Hematopoietic multipotent progenitor cell treated with erythropoietin and hydrocortisone succinate and interleukin-3 and kit ligand, for 15 days (in vitro differentiated cells): ENCODE measurements at regions not wholly inside any gene's neighbourhood (a gene's known extent, or its start where the extent isn't known, plus 50 kb on each side); places are given as distances from the start of the nearest gene placed in this dataset.
A peak's percentile ranks its signal among the peaks of the same experiment; 100 is the strongest.

Experiments used
- DNase-seq: peaks from one replicate; pipeline ENCODE4 v3.0.0-alpha.2; 2015; ENCODE audit warnings: low spot score

GRCh38 chr9:108239696-108240321 lies 616.0 kb downstream of the ACTL7B start:
- no peak for DNase-seq

DNA sequence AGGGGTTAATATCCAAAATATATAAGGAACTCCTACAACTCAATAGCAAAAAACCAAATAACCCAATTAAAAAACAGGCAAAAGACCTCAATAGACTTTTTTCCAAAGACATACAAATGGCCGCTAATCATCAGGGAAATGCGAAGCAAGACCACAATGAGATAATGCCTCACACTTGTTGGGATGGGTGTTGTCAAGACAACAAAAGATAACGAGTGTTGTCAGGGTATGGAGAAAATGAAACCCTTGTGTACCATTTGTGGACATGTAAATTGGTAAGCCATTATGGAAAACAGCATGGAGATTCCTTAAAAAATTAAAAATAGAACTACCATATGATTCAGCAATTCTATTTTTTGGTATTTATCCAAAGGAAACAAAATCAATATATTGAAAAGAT lies 620.2 kb downstream of the ACTL7B start:
- no peak for DNase-seq

- no peak for DNase-seq
Measured at GRCh38 chr9:108234811-108235210, 621.0 kb downstream of the ACTL7B start.

- DNase-seq = no peak
Measured at GRCh38 chr9:108225149-108225800, 630.5 kb downstream of the ACTL7B start.

- DNase-seq = no peak
Measured at GRCh38 chr9:108224716-108225115, 631.1 kb downstream of the ACTL7B start.

- DNase-seq = peak; percentile 73
Measured at GRCh38 chr9:108219664-108220063, 636.1 kb downstream of the ACTL7B start.

- no peak for DNase-seq
Measured at GRCh38 chr9:108217431-108218349, 638.1 kb downstream of the ACTL7B start.

DNA sequence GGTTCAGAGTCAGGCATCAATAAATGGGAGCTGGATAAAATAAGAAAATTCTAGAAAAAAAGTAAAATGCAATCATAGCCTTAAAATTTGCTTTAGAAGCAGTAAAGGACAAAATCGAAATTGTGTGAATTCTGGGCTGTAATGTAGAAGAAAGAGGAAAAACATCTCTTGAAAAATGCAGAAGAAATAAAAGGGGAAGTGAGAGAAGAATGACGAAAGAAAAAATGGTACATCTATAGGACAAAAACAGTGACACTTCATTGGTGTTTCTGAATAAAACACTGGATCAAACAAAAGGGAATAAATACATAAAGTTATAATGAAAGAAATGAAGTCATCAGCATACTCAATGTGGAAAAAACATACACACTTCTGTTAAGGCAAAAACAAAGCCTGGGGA lies 642.3 kb downstream of the ACTL7B start:
- DNase-seq = no peak

DNA sequence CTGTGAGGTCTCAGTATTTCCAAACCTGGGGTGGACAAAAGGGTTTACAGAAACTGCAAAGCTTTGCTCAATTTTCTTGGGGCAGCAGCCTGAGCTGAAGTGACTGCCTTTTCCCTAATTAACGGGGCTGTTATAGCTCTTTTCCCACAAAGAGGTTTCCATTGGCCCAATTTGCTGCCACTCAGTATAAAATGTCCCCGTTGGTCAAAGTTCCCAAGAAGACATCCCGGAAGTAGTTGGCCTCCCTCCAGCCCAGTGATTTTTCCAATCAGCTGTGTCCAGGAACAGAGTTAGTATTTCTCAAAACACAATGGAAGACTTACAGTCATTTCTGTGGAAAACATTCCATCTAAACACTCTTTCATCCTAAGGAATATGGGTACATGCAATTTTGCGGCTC lies 643.6 kb downstream of the ACTL7B start:
- no peak for DNase-seq

- DNase-seq = no peak
Measured at GRCh38 chr9:108211411-108211955, 644.3 kb downstream of the ACTL7B start.

GRCh38 chr9:108209132-108209685 lies 646.6 kb downstream of the ACTL7B start:
- DNase-seq = no peak

- no peak for DNase-seq
Measured at GRCh38 chr9:108207561-108208165, 648.1 kb downstream of the ACTL7B start.

DNA sequence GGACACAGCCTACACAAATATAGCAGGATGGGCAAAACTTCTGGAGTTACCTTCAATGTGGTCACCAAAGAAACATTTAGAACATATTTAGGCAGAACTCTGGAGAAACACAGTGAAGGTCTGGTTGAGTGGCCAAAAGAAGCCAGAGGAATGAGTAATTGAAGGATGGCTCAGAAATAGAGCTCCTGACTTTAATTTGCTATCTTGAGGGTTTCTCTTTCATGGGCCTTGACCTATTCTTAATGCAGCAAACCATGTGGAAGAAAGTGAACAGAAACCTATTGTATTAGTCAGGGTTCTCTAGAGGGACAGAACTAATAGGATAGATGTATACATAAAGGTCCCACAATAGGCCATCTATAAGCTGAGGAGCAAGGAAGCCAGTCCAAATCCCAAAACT lies 650.5 kb downstream of the ACTL7B start:
- DNase-seq = no peak

- DNase-seq = no peak
Measured at GRCh38 chr9:108197899-108198298, 657.9 kb downstream of the ACTL7B start.

DNA sequence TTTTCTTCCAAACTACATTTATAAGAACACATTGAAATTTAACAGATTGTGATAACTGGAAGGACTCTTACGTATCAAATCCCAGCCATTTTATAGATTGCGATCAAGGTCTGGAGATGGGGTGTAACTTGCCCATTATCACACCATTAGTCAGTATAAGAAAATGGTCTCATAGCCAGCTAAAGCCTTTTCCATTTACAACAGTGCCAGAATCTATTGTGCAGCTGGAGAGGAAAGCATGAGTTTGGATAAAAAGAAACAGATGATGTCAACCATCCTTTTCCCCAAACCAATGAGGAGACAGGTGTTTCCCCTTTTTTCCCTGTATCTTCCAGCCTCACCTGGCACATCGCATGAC lies 658.8 kb downstream of the ACTL7B start:
- DNase-seq = no peak

- DNase-seq = no peak
Measured at GRCh38 chr9:108196332-108197007, 659.3 kb downstream of the ACTL7B start.

DNA sequence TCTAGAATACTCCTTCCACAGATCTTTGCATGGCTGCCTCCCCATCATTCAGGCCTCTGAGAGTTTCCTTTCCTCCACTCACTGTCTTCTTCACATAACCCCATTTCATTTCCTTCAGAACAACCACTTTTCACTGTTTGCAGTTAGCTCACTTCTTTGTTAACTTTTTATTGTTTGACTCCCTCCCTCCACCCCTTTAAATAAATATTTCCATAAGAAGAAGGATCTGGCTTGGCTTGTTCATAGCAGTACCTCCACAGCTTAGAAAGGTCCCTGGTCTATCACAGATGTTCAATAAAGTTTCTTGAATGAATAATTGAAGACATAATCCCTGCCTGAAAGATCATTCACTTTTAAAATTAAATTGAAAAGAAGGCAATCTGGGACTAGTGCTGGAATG lies 661.6 kb downstream of the ACTL7B start:
- DNase-seq = no peak

- no peak for DNase-seq
Measured at GRCh38 chr9:108193026-108193710, 662.6 kb downstream of the ACTL7B start.

DNA sequence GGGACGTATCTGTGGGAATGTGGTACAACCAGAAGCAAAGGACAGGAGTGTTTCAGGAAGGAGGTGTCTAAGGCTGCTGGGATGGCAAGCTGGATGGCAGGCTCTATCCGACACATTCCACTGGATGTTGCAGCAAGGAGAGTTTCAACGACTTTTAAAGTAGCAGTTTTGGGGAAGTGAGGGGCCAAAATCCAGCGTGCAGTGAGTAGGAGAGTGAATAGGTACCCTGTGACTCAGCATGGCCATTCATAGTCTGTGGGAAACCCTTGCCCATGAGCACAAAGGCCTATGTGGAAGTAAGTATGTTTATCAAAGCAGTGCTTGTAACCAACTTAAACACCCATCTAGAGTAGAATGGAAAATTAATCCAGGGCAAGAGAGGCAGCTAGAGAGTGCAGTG lies 664.7 kb downstream of the ACTL7B start:
- no peak for DNase-seq

DNA sequence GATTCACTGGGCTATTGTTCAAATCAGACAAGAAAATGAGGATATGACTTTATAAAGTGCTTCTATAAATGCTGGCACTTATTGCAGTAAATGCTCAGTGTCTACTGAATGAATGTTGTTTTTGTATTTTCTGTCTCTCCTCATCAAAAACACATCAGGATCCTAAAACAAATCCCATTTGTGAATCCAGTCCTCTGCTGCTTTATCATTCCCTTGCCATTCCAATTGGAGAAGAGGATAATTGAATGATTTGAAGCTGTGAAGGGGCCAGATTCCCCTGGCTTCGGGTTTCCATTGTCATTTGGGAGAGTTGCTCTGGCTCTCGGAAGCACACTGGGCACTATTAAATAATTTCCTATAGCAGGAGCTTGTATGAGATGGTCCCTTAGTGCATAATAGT lies 666.8 kb downstream of the ACTL7B start:
- DNase-seq = no peak

- no peak for DNase-seq
Measured at GRCh38 chr9:108188482-108188881, 667.3 kb downstream of the ACTL7B start.
